LNCAP (cell line): ENCODE measurements at regions not wholly inside any gene's neighbourhood (a gene's known extent, or its start where the extent isn't known, plus 50 kb on each side); places are given as distances from the start of the nearest gene placed in this dataset.

Experiments used
- CTCF ChIP-seq: fragments of 450-650 bp; IDR thresholded peaks from 2 replicates; pipeline ENCODE4 v1.5.1; 2017; ENCODE audit warnings: mild to moderate bottlenecking

GRCh38 chr10:52994370-52994769, 221.8 kb upstream of the MBL2 start:
- no peak for TF ChIP-seq CTCF

GRCh38 chr10:52993109-52993508, 220.5 kb upstream of the MBL2 start:
- no peak for TF ChIP-seq CTCF

- TF ChIP-seq CTCF: no peak
Measured at GRCh38 chr10:52992567-52992966, 220.0 kb upstream of the MBL2 start.

- no peak for TF ChIP-seq CTCF
Measured at GRCh38 chr10:52988923-52989322, 216.3 kb upstream of the MBL2 start.

- no peak for TF ChIP-seq CTCF
Measured at GRCh38 chr10:52986125-52986524, 213.5 kb upstream of the MBL2 start.

GRCh38 chr10:52984169-52984568, 211.6 kb upstream of the MBL2 start:
- TF ChIP-seq CTCF: no peak

- no peak for TF ChIP-seq CTCF
Measured at GRCh38 chr10:52979295-52979990, 206.9 kb upstream of the MBL2 start.

GRCh38 chr10:52977581-52977980, 205.0 kb upstream of the MBL2 start:
- no peak for TF ChIP-seq CTCF
